H9 (cell line): ENCODE measurements at regions not wholly inside any gene's neighbourhood (a gene's known extent, or its start where the extent isn't known, plus 50 kb on each side); places are given as distances from the start of the nearest gene placed in this dataset.

Source experiments
- DNase-seq: peaks from one replicate; pipeline ENCODE4 v3.0.0-alpha.2; 2017
- H2AFZ ChIP-seq: one replicate; pipeline ENCODE4 v1.6.1; 2013; ENCODE audit warnings: mild to moderate bottlenecking, low read length, control low read depth, moderate library complexity
- H2AK5ac ChIP-seq: 2 replicates; pipeline ENCODE4 v1.6.1; 2013; ENCODE audit warnings: low read length, control low read depth, mixed read lengths; ENCODE audit not compliant: insufficient read length
- H2BK120ac ChIP-seq: one replicate; pipeline ENCODE4 v1.6.1; 2013; ENCODE audit warnings: low read depth, mild to moderate bottlenecking, low read length, control low read depth, inconsistent platforms; ENCODE audit not compliant: poor library complexity, severe bottlenecking
- H2BK12ac ChIP-seq: 2 replicates; pipeline ENCODE4 v1.6.1; 2013; ENCODE audit warnings: low read length, control low read depth, mixed read lengths, low read depth; ENCODE audit not compliant: insufficient read length
- H2BK15ac ChIP-seq: 2 replicates; pipeline ENCODE4 v1.6.1; 2013; ENCODE audit warnings: low read depth, low read length, control low read depth
- H2BK20ac ChIP-seq: one replicate; pipeline ENCODE4 v1.6.1; 2013; ENCODE audit warnings: low read depth, mild to moderate bottlenecking, low read length, control low read depth, inconsistent platforms; ENCODE audit not compliant: poor library complexity, severe bottlenecking
- H2BK5ac ChIP-seq: 2 replicates; pipeline ENCODE4 v1.6.1; 2013; ENCODE audit warnings: low read length, control low read depth, mixed read lengths; ENCODE audit not compliant: insufficient read length
- H3K14ac ChIP-seq: 2 replicates; pipeline ENCODE4 v1.6.1; 2013; ENCODE audit warnings: low read length, control low read depth; ENCODE audit not compliant: insufficient read depth
- H3K18ac ChIP-seq: 2 replicates; pipeline ENCODE4 v1.6.1; 2013; ENCODE audit warnings: low read depth, mild to moderate bottlenecking, mixed read lengths, low read length, control low read depth; ENCODE audit not compliant: insufficient read length
- H3K23ac ChIP-seq: 2 replicates; pipeline ENCODE4 v1.6.1; 2013; ENCODE audit warnings: low read length, control low read depth, mixed read lengths, low read depth; ENCODE audit not compliant: insufficient read length
- H3K23me2 ChIP-seq: 2 replicates; pipeline ENCODE4 v1.6.1; 2013; ENCODE audit warnings: low read depth, mild to moderate bottlenecking, mixed read lengths, low read length, control low read depth; ENCODE audit not compliant: insufficient read length, poor library complexity, severe bottlenecking
- H3K27ac ChIP-seq: 2 replicates; pipeline ENCODE4 v1.5.1; 2013; ENCODE audit warnings: low read length, control low read depth, mixed read lengths, low read depth; ENCODE audit not compliant: insufficient read length
- H3K27me3 ChIP-seq: 2 replicates; pipeline ENCODE4 v1.6.1; 2013; ENCODE audit warnings: low read length, control low read depth, inconsistent platforms; ENCODE audit not compliant: insufficient read depth
- H3K4ac ChIP-seq: 2 replicates; pipeline ENCODE4 v1.6.1; 2013; ENCODE audit warnings: low read depth, mild to moderate bottlenecking, control low read depth, inconsistent platforms, low read length, moderate library complexity
- H3K4me1 ChIP-seq: 2 replicates; pipeline ENCODE4 v1.6.1; 2013; ENCODE audit warnings: low read length, control low read depth, inconsistent platforms; ENCODE audit not compliant: insufficient read depth
- H3K4me2 ChIP-seq: 2 replicates; pipeline ENCODE4 v1.6.1; 2013; ENCODE audit warnings: low read length, control low read depth, mixed read lengths; ENCODE audit not compliant: insufficient read length, insufficient read depth
- H3K56ac ChIP-seq: 2 replicates; pipeline ENCODE4 v1.6.1; 2013; ENCODE audit warnings: low read depth, mild to moderate bottlenecking, mixed read lengths, low read length, control low read depth; ENCODE audit not compliant: insufficient read length
- H3K79me1 ChIP-seq: 2 replicates; pipeline ENCODE4 v1.6.1; 2013; ENCODE audit warnings: low read depth, mild to moderate bottlenecking, moderate library complexity, low read length, control low read depth, inconsistent platforms; ENCODE audit not compliant: insufficient read depth, poor library complexity, severe bottlenecking
- H3K79me2 ChIP-seq: 2 replicates; pipeline ENCODE4 v1.6.1; 2013; ENCODE audit warnings: low read length, control low read depth, inconsistent platforms; ENCODE audit not compliant: insufficient read depth
- H3K9ac ChIP-seq: 2 replicates; pipeline ENCODE4 v1.6.1; 2013; ENCODE audit warnings: low read length, control low read depth, mixed read lengths; ENCODE audit not compliant: insufficient read length; ENCODE audit errors: extremely low read depth
- H3K9me3 ChIP-seq: one replicate; pipeline ENCODE4 v1.6.1; 2013; ENCODE audit warnings: low read depth, low read length, inconsistent platforms; ENCODE audit not compliant: control insufficient read depth
- H3T11ph ChIP-seq: one replicate; pipeline ENCODE4 v1.6.1; 2013; ENCODE audit warnings: mild to moderate bottlenecking, low read length, control low read depth, inconsistent platforms
- H4K20me1 ChIP-seq: one replicate; pipeline ENCODE4 v1.6.1; 2013; ENCODE audit not compliant: control insufficient read depth, insufficient read length, insufficient read depth
- H4K5ac ChIP-seq: 2 replicates; pipeline ENCODE4 v1.6.1; 2013; ENCODE audit warnings: low read depth, mild to moderate bottlenecking, mixed read lengths, low read length, control low read depth; ENCODE audit not compliant: insufficient read length
- H4K8ac ChIP-seq: replicated peaks from 2 replicates; pipeline ENCODE4 v1.6.1; 2013; ENCODE audit warnings: low read length, control low read depth, mixed read lengths, low read depth; ENCODE audit not compliant: insufficient read length
- H4K91ac ChIP-seq: 2 replicates; pipeline ENCODE4 v1.6.1; 2013; ENCODE audit warnings: low read depth, mild to moderate bottlenecking, moderate library complexity, mixed read lengths, low read length, control low read depth; ENCODE audit not compliant: insufficient read length
- H3K27ac Mint-ChIP-seq, 3 experiments: 2 replicates in 2 of 3; 3 replicates in 1 of 3; pipeline ENCODE4 v1.8.0; 2020 to 2021; ENCODE audit warnings: mixed read lengths in 3 of 3, mild to moderate bottlenecking in 1 of 3, moderate library complexity in 1 of 3
- H3K27me3 Mint-ChIP-seq: 2 replicates; pipeline ENCODE4 v1.8.0; 2021; ENCODE audit warnings: low read depth, mild to moderate bottlenecking, moderate library complexity, mixed read lengths
- H3K36me3 Mint-ChIP-seq, 3 experiments: 2 replicates in 2 of 3; 3 replicates in 1 of 3; pipeline ENCODE4 v1.8.0; 2020 to 2021; ENCODE audit warnings: low read depth in 3 of 3, mixed read lengths in 3 of 3; ENCODE audit not compliant: insufficient read depth in 1 of 3
- H3K4me1 Mint-ChIP-seq, 2 experiments: 2 replicates each; pipeline ENCODE4 v1.8.0; 2020; ENCODE audit warnings: mixed read lengths in 2 of 2
- H3K4me3 Mint-ChIP-seq, 2 experiments: 2 replicates in 1 of 2; 3 replicates in 1 of 2; pipeline ENCODE4 v1.8.0; 2020 to 2021; ENCODE audit warnings: mild to moderate bottlenecking in 2 of 2, mixed read lengths in 2 of 2, moderate library complexity in 1 of 2
- H3K9me3 Mint-ChIP-seq, 2 experiments: 2 replicates in 1 of 2; 3 replicates in 1 of 2; pipeline ENCODE4 v1.8.0; 2020; ENCODE audit warnings: mild to moderate bottlenecking in 2 of 2, mixed read lengths in 2 of 2, moderate library complexity in 1 of 2
- CTCF ChIP-seq: fragments of 200-600 bp; sonication (generic); conservative IDR thresholded peaks from 3 replicates; pipeline ENCODE4 v1.8.0; 2021; ENCODE audit warnings: antibody characterized with exemption, mild to moderate bottlenecking
- WGBS: extraction: QIAGEN DNeasy Blood & Tissue Kit; methylation state at CpG from one replicate; pipeline ENCODE4 v1.1.7; 2013; ENCODE audit warnings: missing lambda C conversion rate, low lambda C conversion rate, mixed read lengths; ENCODE audit not compliant: insufficient read length; ENCODE audit errors: extremely low coverage; 5-methylcytosine and 5-hydroxymethylcytosine counted together

GRCh38 chr13:78198419-78198818 is 279.8 kb upstream of the EDNRB start:
- no peak overlapping the region for H3K4me2 ChIP-seq
- H2BK5ac ChIP-seq = no peak overlapping the region
- H4K5ac ChIP-seq = no peak overlapping the region
- TF ChIP-seq CTCF = no peak
- Mint-ChIP-seq H3K4me3 (no peak overlapping the region), H3K36me3 (no peaks in the 10 kb centered on the region), H3K4me1 (peaks cover 6 to 8% of the 10 kb centered on the region in 2 experiments), H3K27ac (no peak overlapping the region), H3K27me3 (no peaks in the 10 kb centered on the region), H3K9me3 (no peaks in the 10 kb centered on the region)
- H3K79me2 ChIP-seq = no peaks in the 10 kb centered on the region
- H2AFZ ChIP-seq = no peak overlapping the region
- no peaks in the 10 kb centered on the region for H3K79me1 ChIP-seq
- H2BK20ac ChIP-seq = no peak overlapping the region
- no peak overlapping the region for H3K18ac ChIP-seq
- H4K8ac ChIP-seq = no peak overlapping the region
- H3K9me3 ChIP-seq = no peaks in the 10 kb centered on the region
- no peak overlapping the region for H2BK120ac ChIP-seq
- H3K27me3 ChIP-seq = no peaks in the 10 kb centered on the region
- no peak overlapping the region for H3K56ac ChIP-seq
- H3K4ac ChIP-seq = no peak overlapping the region
- H3K27ac ChIP-seq = no peak overlapping the region
- no peak overlapping the region for H3K9ac ChIP-seq
- no peak overlapping the region for H3K14ac ChIP-seq
- no peak overlapping the region for H2BK12ac ChIP-seq
- no peak overlapping the region for H3T11ph ChIP-seq
- DNase-seq = no peak
- no peaks in the 10 kb centered on the region for H4K20me1 ChIP-seq
- no peak overlapping the region for H2BK15ac ChIP-seq
- H3K4me1 ChIP-seq = no peaks in the 10 kb centered on the region
- no peak overlapping the region for H2AK5ac ChIP-seq
- no peaks in the 10 kb centered on the region for H3K23me2 ChIP-seq
- H4K91ac ChIP-seq = no peak overlapping the region
- no CpG with 5 or more reads among the region's 1 CpG for WGBS
- H3K23ac ChIP-seq = no peak overlapping the region
